Activated naive CD8-positive, alpha-beta T cell treated with anti-CD3 and anti-CD28 coated beads, Interleukin-2, amount 10 ng/mL, durations not matched to agents 7 days and 5 days (primary cell): ENCODE measurements at regions not wholly inside any gene's neighbourhood (a gene's known extent, or its start where the extent isn't known, plus 50 kb on each side); places are given as distances from the start of the nearest gene placed in this dataset.

Experiments used
- ATAC-seq: fragments of 150-1000 bp; cut with Tn5 transposase; one replicate; pipeline ENCODE4 v1.10.0; 2021; ENCODE audit warnings: low read depth, moderate library complexity
- POLR2A ChIA-PET: fragments of 350-600 bp; sonication (Branson Sonifier 250); formaldehyde crosslinking; loops from one replicate; lab custom pipeline; 2021; ENCODE audit warnings: antibody characterized with exemption; lab: Charles Lee
- DNase-seq: peaks from one replicate; pipeline ENCODE4 v3.0.0; 2021
- H3K27ac Mint-ChIP-seq: one replicate; pipeline ENCODE4 v1.8.0; 2022; ENCODE audit warnings: mild to moderate bottlenecking, mixed read lengths
- H3K27me3 Mint-ChIP-seq: one replicate; pipeline ENCODE4 v1.8.0; 2022; ENCODE audit warnings: mild to moderate bottlenecking, moderate library complexity, mixed read lengths
- H3K36me3 Mint-ChIP-seq: one replicate; pipeline ENCODE4 v1.8.0; 2021; ENCODE audit warnings: mild to moderate bottlenecking, mixed read lengths
- H3K4me1 Mint-ChIP-seq: one replicate; pipeline ENCODE4 v1.8.0; 2021; ENCODE audit warnings: mixed read lengths
- H3K4me3 Mint-ChIP-seq: one replicate; pipeline ENCODE4 v1.8.0; 2022; ENCODE audit warnings: mild to moderate bottlenecking, moderate library complexity, mixed read lengths
- H3K9me3 Mint-ChIP-seq: one replicate; pipeline ENCODE4 v1.8.0; 2021; ENCODE audit warnings: mixed read lengths

DNA sequence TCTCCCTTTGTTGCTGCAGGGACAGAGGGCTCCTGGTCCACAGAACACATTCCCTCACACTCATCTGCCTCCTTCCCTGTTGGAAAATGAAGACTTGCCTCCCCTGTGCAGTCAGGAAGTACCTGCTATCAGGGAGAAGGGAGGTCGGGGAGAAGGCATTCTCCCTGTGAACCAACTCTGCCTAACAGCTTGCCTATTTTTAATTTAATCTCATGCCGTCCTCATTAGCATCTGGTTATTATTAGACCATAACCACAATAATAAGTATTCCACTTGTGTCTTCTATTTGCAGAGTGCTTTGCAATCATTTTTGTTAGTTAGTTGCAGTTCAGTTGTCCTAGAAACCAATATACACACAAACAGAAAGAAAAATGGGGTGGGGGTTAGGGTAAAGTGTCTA lies 232.6 kb upstream of the SKOR2 start:
- no peak for ATAC-seq

DNA sequence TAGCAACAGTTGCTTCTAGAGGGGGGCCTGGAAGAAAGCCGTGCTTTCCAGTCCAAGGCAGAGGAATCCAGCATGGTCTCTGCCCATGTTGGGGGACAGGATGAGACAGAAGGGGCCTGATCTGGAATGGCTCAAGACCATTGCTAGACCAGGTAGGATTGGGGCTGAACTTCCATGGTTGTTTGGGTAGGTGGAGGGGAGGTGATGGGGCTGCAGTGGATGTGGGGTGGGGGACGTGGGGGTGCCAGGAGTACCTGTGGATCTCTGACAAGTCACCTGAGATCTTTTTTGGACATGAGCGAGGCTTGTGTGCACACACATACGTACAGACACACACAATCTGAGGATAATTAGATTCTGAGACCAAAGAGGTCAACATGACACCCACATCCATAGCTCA lies 228.7 kb upstream of the SKOR2 start:
- H3K9me3 Mint-ChIP-seq = no peaks in the 10 kb centered on the region
- POLR2A ChIA-PET = no interaction called here
- ATAC-seq = no peak
- H3K4me3 Mint-ChIP-seq = no peak overlapping the region
- H3K27me3 Mint-ChIP-seq = peaks cover 3% of the 10 kb centered on the region
- DNase-seq = no peak
- no peaks in the 10 kb centered on the region for H3K4me1 Mint-ChIP-seq
- no peak overlapping the region for H3K27ac Mint-ChIP-seq
- H3K36me3 Mint-ChIP-seq = no peaks in the 10 kb centered on the region

More for the DNA sequence above, 232.6 kb upstream of the SKOR2 start:
- H3K27ac Mint-ChIP-seq = no peak overlapping the region
- H3K27me3 Mint-ChIP-seq = no peaks in the 10 kb centered on the region
- no peaks in the 10 kb centered on the region for H3K36me3 Mint-ChIP-seq
- H3K4me3 Mint-ChIP-seq = no peak overlapping the region
- POLR2A ChIA-PET = no interaction called here
- DNase-seq = no peak
- no peaks in the 10 kb centered on the region for H3K4me1 Mint-ChIP-seq
- H3K9me3 Mint-ChIP-seq = no peaks in the 10 kb centered on the region

- ATAC-seq = no peak
- POLR2A ChIA-PET = no interaction called here
- peaks cover 5% of the 10 kb centered on the region for H3K27me3 Mint-ChIP-seq
Observed at GRCh38 chr18:47471784-47472183, 220.3 kb upstream of the SKOR2 start.

DNA sequence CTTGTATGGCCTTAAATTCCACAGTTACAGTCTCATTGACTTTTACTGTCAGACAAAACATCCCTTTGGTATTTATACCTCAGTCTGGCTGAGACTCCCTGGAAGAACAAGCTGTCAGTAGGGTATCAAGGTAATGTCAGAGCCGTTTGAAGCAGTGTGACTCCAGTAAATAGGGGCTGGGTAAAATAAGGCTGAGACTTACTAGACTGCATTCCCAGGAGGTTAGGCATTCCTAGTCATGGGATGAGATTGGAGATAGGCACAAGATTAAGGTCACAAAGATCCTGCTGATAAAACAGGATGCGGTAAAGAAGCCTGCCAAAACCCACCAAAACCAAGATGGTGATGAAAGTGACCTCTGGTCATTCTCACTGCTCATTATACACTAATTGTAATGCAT lies 219.5 kb upstream of the SKOR2 start:
- no peak overlapping the region for H3K27ac Mint-ChIP-seq
- ATAC-seq (no peak), DNase-seq (no peak)
- H3K4me3 Mint-ChIP-seq = no peak overlapping the region
- no peaks in the 10 kb centered on the region for H3K4me1 Mint-ChIP-seq
- H3K9me3 Mint-ChIP-seq = no peaks in the 10 kb centered on the region
- H3K36me3 Mint-ChIP-seq = no peaks in the 10 kb centered on the region
- H3K27me3 Mint-ChIP-seq = peaks cover 3% of the 10 kb centered on the region
- POLR2A ChIA-PET = no interaction called here

More at GRCh38 chr18:47471784-47472183, 220.3 kb upstream of the SKOR2 start:
- no peak for DNase-seq
- H3K36me3 Mint-ChIP-seq = no peaks in the 10 kb centered on the region
- no peak overlapping the region for H3K4me3 Mint-ChIP-seq
- no peak overlapping the region for H3K27ac Mint-ChIP-seq
- no peaks in the 10 kb centered on the region for H3K9me3 Mint-ChIP-seq
- no peaks in the 10 kb centered on the region for H3K4me1 Mint-ChIP-seq

GRCh38 chr18:47469576-47469975 lies 218.1 kb upstream of the SKOR2 start:
- H3K27ac Mint-ChIP-seq = no peak overlapping the region
- no peaks in the 10 kb centered on the region for H3K9me3 Mint-ChIP-seq
- H3K4me1 Mint-ChIP-seq = no peaks in the 10 kb centered on the region
- POLR2A ChIA-PET = no interaction called here
- no peak for ATAC-seq
- H3K4me3 Mint-ChIP-seq = no peak overlapping the region
- DNase-seq = no peak
- H3K27me3 Mint-ChIP-seq = no peaks in the 10 kb centered on the region
- H3K36me3 Mint-ChIP-seq = no peaks in the 10 kb centered on the region

GRCh38 chr18:47461977-47462376 lies 210.5 kb upstream of the SKOR2 start:
- H3K36me3 Mint-ChIP-seq = no peaks in the 10 kb centered on the region
- no peaks in the 10 kb centered on the region for H3K9me3 Mint-ChIP-seq
- H3K4me3 Mint-ChIP-seq = no peak overlapping the region
- no peak for ATAC-seq
- DNase-seq = no peak
- H3K4me1 Mint-ChIP-seq = no peaks in the 10 kb centered on the region
- H3K27me3 Mint-ChIP-seq = peaks cover 6% of the 10 kb centered on the region
- POLR2A ChIA-PET = no interaction called here
- no peak overlapping the region for H3K27ac Mint-ChIP-seq

GRCh38 chr18:47461406-47461948 lies 210.0 kb upstream of the SKOR2 start:
- no peaks in the 10 kb centered on the region for H3K36me3 Mint-ChIP-seq
- DNase-seq = no peak
- H3K9me3 Mint-ChIP-seq = no peaks in the 10 kb centered on the region
- POLR2A ChIA-PET = no interaction called here
- H3K4me3 Mint-ChIP-seq = no peak overlapping the region
- ATAC-seq = no peak
- peaks cover 6% of the 10 kb centered on the region for H3K27me3 Mint-ChIP-seq
- no peaks in the 10 kb centered on the region for H3K4me1 Mint-ChIP-seq
- H3K27ac Mint-ChIP-seq = no peak overlapping the region

GRCh38 chr18:47458483-47458882 lies 207.0 kb upstream of the SKOR2 start:
- Mint-ChIP-seq H3K27me3 (peaks cover 4% of the 10 kb centered on the region), H3K4me3 (no peak overlapping the region), H3K27ac (no peak overlapping the region), H3K36me3 (no peaks in the 10 kb centered on the region), H3K4me1 (no peaks in the 10 kb centered on the region), H3K9me3 (no peaks in the 10 kb centered on the region)
- ATAC-seq = no peak
- no peak for DNase-seq
- POLR2A ChIA-PET = no interaction called here

DNA sequence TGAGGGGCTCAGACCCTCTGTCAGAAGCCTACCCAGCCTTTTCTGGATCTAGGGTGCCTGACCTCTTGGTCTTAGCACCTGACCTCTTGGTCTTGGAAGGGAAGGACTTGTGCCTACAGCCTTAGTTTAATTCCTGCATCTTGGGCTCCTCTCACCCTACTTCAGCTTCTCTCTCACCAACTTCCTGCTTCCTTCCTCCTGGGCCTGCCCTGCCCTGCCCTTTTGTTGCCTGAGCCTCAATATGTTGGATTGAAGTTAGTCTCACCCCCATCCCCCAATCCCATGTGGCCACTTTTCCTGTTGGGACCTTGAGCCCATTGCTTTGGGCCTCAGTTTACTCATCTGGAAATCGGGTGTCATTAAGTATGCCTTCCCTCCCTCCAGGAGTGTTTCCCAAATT lies 206.2 kb upstream of the SKOR2 start:
- Mint-ChIP-seq H3K27me3 (peaks cover 4% of the 10 kb centered on the region), H3K4me3 (no peak overlapping the region), H3K36me3 (no peaks in the 10 kb centered on the region), H3K9me3 (no peaks in the 10 kb centered on the region), H3K27ac (peak overlapping the region; percentile 58), H3K4me1 (no peaks in the 10 kb centered on the region)
- ATAC-seq (no peak), DNase-seq (no peak)
- POLR2A ChIA-PET = no interaction called here

GRCh38 chr18:47453038-47453437 lies 201.6 kb upstream of the SKOR2 start:
- Mint-ChIP-seq H3K4me1 (no peaks in the 10 kb centered on the region), H3K9me3 (peaks cover 1% of the 10 kb centered on the region), H3K4me3 (no peak overlapping the region), H3K27me3 (peaks cover 2% of the 10 kb centered on the region), H3K27ac (no peak overlapping the region), H3K36me3 (no peaks in the 10 kb centered on the region)
- DNase-seq (no peak), ATAC-seq (no peak)
- POLR2A ChIA-PET = no interaction called here

DNA sequence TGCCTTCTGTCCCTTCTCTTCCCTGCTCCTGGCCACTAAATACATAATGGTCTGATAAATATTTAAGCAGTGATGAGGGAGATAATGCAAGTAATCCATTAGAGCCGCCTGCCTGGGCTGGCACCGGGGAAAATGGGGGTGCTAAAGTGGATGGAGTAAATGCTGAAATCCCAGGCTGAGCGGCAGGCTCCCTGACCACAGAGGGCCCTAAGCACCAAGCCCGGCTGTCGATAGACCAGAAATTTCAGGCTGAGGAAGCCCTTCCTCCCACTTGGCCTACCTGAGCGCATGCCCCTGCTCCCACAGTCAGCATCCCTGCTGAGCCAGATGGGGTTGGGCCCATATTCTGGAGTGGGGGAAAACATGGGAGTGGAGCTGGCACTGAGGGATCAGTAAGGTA lies 197.5 kb upstream of the SKOR2 start:
- peaks cover 3% of the 10 kb centered on the region for H3K9me3 Mint-ChIP-seq
- H3K27me3 Mint-ChIP-seq = no peaks in the 10 kb centered on the region
- DNase-seq (no peak), ATAC-seq (no peak)
- H3K4me3 Mint-ChIP-seq = no peak overlapping the region
- H3K4me1 Mint-ChIP-seq = no peaks in the 10 kb centered on the region
- H3K27ac Mint-ChIP-seq = no peak overlapping the region
- POLR2A ChIA-PET = no interaction called here
- no peaks in the 10 kb centered on the region for H3K36me3 Mint-ChIP-seq

DNA sequence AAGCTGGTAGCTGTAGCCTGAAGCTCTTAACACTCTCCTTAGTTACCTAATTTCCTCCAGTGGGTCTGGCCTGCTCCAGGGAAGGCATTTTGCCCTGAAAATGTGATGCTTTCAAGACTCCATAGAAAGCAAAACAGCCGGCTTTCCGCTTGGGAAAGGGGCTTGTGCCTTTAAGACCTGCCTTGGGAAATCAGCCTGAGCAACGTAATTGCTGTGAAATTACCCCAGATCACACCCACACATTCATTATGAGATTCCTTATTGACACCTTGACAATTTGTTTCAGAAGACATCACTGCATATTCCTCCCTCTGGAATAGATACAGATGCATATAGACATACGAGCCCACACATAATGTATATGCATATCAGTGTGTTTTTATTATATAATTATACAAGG lies 190.5 kb upstream of the SKOR2 start:
- peaks cover 2% of the 10 kb centered on the region for H3K9me3 Mint-ChIP-seq
- DNase-seq (no peak), ATAC-seq (no peak)
- no peaks in the 10 kb centered on the region for H3K4me1 Mint-ChIP-seq
- H3K27ac Mint-ChIP-seq = no peak overlapping the region
- POLR2A ChIA-PET = no interaction called here
- peaks cover 8% of the 10 kb centered on the region for H3K27me3 Mint-ChIP-seq
- no peak overlapping the region for H3K4me3 Mint-ChIP-seq
- no peaks in the 10 kb centered on the region for H3K36me3 Mint-ChIP-seq

DNA sequence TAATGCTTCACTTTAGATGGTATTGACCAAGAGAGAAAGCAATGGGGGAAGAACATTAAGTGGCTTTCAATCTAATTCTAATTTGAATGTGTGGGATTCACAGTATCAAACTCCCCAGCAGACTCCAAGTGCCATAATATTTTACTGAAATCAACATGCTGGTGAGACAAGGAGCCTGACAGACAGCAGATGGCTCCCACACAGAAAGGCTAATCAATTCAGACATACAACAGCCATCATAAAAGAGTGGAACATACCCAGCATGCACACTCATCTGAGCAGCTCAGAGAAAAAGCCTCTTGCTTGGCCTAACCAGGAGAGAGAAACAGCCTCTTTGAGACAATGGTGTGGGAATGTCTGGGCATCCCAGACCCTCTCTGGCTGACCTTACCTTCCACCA lies 186.5 kb upstream of the SKOR2 start:
- ATAC-seq = no peak
- DNase-seq = no peak
- no peaks in the 10 kb centered on the region for H3K36me3 Mint-ChIP-seq
- POLR2A ChIA-PET = no interaction called here
- no peak overlapping the region for H3K4me3 Mint-ChIP-seq
- no peaks in the 10 kb centered on the region for H3K4me1 Mint-ChIP-seq
- H3K27ac Mint-ChIP-seq = no peak overlapping the region
- peaks cover 8% of the 10 kb centered on the region for H3K27me3 Mint-ChIP-seq
- H3K9me3 Mint-ChIP-seq = no peaks in the 10 kb centered on the region

- ATAC-seq (no peak), DNase-seq (no peak)
- peaks cover 8% of the 10 kb centered on the region for H3K27me3 Mint-ChIP-seq
- POLR2A ChIA-PET = no interaction called here
- H3K4me3 Mint-ChIP-seq = no peak overlapping the region
- no peaks in the 10 kb centered on the region for H3K4me1 Mint-ChIP-seq
- no peak overlapping the region for H3K27ac Mint-ChIP-seq
- H3K9me3 Mint-ChIP-seq = no peaks in the 10 kb centered on the region
- no peaks in the 10 kb centered on the region for H3K36me3 Mint-ChIP-seq
Observed at GRCh38 chr18:47436871-47437270, 185.4 kb upstream of the SKOR2 start.

DNA sequence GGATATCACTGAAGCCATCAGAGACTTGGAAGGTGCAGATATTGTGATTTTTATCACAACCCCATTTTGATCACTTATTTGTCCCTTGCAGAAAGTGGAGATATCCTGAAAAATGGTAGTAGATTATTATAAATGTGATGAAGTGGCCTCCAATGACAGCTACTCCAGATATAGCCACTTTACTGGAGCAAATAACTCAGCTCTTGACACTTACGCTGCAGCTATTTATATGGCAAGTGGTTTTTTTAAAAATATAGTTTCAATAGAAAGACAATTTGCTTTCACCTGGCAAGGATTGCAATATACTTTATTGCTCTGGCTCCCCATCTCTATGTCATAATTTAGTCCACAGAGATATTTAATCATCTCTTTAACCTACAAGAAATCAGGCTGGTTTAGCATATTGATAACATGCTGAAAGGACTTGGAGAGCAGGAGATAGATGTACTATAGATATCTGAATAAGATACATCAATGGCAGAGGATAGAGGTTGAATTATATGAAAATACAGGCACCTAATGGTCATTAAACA lies 182.8 kb upstream of the SKOR2 start:
- no peaks in the 10 kb centered on the region for H3K9me3 Mint-ChIP-seq
- peaks cover 5% of the 10 kb centered on the region for H3K27me3 Mint-ChIP-seq
- H3K27ac Mint-ChIP-seq = no peak overlapping the region
- no peak for ATAC-seq
- DNase-seq = no peak
- H3K4me3 Mint-ChIP-seq = no peak overlapping the region
- H3K4me1 Mint-ChIP-seq = no peaks in the 10 kb centered on the region
- POLR2A ChIA-PET = no interaction called here
- H3K36me3 Mint-ChIP-seq = no peaks in the 10 kb centered on the region
